DMS 273 (cell line): ENCODE measurements at regions not wholly inside any gene's neighbourhood (a gene's known extent, or its start where the extent isn't known, plus 50 kb on each side); places are given as distances from the start of the nearest gene placed in this dataset.
"Not testable (repeated sequence)": the region's sequence is repeated elsewhere in the genome, so short reads cannot be mapped to it uniquely, and the experiment has no call there.

ENCODE experiments used
- DNase-seq: peaks from one replicate; lab custom pipeline; 2025; ENCODE audit not compliant: unreplicated experiment; lab: John Stamatoyannopoulos, UW

DNA sequence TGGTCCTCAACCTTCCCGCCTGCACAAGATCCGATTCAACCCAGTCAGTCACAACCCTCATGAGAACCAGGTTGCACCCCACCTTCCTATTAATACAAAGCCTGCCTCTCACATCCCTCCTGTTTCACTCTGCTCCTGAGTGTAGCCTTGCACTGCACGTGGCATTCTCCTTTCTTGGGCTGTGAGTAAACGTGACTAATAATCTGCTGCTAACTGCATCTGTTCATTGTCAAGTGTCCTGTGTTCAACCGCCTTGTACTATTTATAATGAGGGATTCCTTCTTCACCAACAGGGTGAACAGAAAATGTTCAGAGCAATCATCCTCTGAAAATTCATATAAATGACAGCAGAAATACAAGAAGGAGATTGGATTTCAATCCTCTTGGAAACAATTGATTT lies 1608.2 kb downstream of the SLITRK5 start:
- DNase-seq = no peak

DNA sequence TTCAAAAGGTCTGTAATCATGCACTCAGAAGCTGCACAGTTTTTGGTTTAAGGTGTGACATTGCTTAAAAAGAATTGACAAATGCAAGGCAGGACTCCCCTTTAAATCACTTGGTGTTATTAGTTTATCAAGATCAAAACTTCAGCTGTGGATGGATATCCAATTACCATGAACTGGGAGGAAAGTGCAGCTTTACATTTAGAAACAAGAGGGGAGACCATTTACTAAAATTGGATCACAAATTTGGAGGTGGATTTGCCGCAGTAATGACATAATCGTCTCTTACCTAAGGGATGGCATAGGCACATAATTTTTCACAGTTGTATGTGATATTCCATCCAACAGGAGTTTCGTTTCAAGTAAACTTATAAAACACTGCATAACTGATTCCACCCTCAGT lies 1610.2 kb downstream of the SLITRK5 start:
- DNase-seq = no peak

DNA sequence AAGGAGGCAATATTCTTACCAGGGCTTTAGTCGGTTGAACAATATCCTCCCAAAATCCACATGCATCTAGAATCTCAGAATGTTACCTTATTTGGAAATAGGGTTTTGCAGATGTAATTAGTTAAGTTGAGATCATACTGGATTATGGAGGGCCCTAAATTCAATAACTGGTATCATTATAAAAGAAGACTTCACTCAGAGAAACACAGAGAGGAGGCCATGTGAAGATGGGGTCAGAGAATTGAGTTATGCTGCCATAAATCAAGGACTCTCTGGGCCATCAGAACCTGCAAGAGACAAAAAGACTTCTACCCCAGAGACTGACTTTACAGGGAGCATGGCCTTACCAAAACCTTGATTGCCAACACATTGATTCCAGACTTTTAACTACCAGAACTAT lies 1611.1 kb downstream of the SLITRK5 start:
- no peak for DNase-seq

DNA sequence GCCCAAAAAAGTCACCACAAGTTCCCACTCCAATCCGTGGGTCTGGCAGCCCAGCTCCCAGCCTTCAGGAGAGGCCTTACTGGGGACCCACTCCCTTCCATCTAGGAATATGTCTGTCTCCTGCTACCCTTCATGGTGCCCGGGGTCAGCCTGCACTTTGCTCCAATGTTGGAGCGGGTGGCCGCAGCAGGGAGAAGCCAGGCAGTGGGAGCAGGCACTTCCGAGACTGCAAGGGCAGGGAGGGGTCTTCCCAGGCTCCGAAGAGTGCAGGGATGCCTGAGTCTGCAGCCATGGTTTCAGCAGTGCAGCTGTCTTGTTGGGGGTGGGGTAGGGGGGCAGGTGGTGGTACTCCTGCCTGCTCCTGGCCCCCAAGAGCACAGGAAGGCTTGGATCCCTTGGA lies 1616.2 kb downstream of the SLITRK5 start:
- no peak for DNase-seq

DNA sequence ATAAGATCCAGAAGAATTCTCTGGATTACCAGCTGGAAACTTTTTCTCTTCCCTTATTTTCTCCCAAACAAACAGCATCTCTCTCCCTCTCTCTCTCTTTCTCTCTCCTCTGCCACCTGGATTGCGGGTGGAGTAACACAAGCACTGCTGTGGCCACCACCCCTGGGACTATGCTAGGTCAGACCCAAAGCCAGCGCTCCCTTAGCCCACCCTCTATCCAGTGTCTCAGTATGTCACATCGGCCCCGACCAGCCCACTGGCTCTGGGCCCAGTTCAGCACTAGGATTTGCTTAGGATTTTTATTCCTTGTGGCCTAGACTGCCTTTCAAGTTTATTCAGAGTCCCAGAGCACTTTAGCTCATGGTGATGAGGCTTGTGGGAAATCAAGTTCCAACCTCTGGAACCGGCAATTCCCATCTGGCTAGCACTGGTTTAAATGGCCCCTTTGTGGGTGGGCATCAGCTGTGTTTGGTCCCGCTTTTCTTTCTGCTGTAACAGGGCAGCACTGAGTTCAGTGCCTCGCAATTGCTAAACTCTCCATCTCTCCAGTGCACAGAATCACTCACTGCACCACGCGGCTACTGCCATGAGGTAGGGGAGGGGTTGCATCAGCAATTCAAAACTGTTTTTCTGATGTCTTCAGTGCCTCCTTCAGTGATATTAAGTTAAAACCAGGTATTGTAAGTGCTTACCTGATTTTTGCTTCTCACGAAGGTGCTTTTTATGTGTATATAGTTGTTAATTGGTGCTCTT lies 1623.1 kb downstream of the SLITRK5 start:
- no peak for DNase-seq

DNA sequence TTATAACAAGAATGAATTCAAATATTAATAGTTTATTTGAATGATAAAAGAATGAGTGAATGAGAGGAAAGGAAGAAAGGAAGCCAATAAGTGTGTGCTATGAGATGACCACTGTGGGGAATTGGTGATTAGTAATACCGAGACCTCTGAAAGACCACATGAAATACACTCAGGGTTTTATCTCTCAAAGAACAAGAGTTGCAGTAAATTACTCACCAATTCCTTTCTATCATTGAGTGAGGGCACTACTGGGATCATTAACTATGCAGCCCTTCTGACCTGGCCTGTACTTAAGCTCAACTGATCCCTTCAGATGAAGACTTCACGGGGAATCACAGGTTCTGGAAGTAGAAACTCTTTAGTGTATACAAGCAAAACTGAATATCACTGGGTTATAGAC lies 1636.1 kb downstream of the SLITRK5 start:
- no peak for DNase-seq

DNA sequence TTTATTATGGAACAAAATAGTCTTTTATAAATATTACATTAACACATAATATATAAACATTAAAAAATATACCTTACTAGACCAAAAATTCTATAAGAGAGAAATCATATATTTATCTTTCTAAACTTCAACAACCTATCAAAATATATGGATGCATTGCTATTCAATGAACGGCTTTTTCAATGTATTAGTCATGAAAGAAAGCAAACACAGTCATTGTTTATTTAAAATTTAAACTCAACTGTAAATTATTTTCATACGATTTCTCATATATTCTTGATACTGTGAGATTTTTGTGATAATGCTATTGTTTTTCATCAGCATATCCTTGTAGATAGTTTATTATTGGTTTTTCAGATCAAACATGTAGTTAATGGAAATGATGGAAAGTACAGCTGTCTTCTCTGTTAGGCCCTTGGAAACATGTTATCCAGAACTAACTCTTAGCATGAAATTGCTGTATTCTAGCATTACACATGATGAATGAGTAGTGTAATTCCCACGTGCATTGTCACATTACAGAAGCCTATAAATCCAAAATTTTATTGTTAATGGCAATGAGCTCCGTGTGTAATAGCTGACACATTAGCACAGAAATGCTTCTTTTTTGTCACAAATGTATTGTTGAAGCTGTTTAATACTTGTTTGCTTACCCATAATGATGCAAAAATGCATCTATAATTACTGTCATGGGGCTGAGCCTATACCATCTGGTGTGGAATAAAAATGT lies 1639.9 kb downstream of the SLITRK5 start:
- DNase-seq = no peak

DNA sequence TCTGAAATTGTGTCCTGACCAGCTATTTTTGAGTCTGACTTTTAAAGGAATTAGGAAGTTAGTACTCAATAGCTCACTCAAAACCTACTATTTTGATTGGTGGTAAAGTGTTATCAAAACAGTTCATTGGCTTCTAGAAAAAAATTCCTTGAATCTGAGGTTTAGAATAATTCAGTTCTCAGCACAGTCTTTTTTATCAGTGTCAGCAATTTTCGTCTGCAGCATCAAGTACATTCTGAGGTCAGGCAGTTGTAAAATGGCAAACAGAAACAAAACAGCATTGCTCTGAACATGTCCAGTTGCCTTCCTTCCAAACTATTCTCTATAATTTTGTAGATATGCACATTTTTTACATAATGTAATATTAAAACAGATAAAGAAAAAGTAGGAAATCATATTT lies 1644.1 kb downstream of the SLITRK5 start:
- no peak for DNase-seq

DNA sequence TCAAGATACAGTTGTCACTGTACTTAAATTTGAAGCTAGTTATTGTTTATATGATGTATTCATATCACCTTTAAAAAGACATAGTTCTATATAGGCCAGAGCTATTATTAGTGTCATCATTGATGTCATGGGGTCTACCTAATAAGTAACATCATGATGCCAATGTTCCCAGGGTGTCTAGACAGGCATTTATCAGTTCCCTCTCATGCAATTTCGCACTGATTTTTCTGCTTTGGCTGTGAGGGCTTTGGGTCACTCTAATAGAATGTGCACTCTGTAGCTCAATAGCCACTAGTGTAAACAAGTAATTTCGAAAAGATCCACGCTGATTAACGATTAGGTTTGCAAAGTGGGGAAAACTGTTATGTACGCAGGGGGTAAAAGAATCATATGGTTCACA lies 1651.3 kb downstream of the SLITRK5 start:
- DNase-seq = no peak

DNA sequence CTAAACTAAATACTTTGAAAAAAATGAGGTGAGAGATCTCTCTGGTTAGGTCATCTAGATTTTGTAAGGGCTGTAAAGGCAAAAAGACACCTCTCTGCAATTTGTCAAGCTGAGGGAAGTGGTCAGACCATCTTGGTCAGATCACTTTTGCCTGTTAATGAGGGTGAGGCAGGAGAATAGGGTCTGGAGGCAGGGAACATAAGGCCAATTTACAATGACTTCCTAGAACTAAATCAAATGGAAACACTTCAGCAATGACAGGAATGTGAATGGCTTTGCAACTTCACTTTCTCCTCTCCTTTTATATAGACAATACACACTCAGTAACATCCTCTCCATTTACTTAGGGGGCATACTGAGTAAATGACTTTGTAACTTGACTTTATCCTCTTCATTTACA lies 1653.4 kb downstream of the SLITRK5 start:
- DNase-seq = no peak

DNA sequence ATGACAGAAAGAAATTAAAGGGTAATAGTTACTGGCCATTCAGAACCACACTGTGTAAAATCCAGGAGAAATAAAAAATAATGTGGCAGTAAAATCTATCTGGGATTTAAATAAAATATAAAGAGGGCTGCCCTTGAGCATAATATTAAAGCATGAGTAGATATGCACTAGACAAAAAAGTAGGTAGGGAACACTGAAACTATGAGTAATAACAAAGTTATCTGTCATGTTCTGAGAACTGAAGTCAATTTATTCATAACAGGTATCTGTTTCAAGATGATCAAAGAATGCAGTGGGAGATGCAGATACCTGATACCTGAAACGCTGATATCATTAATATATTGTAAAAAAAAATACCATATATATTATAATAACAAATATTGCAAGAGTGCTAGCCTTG lies 1672.0 kb downstream of the SLITRK5 start:
- DNase-seq = no peak

DNA sequence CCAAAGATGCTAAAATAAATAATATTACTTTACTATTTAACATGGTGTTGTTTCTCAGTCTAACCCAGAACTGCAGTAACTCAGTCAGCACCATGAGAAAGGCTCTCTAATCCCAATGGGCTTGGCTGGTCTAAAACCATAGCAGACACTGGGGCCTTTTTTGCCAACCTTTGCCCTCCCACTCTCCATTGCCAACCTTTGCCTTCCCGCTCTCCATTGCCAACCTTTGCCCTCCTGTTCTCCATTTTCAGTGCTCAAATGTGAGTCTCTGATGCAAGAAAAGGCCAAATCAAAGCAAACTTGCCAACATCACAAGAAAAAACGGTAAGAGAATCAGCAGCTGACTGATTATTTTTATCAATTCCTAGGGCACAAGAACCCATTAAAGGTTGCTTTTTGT lies 1681.2 kb downstream of the SLITRK5 start:
- no peak for DNase-seq

DNA sequence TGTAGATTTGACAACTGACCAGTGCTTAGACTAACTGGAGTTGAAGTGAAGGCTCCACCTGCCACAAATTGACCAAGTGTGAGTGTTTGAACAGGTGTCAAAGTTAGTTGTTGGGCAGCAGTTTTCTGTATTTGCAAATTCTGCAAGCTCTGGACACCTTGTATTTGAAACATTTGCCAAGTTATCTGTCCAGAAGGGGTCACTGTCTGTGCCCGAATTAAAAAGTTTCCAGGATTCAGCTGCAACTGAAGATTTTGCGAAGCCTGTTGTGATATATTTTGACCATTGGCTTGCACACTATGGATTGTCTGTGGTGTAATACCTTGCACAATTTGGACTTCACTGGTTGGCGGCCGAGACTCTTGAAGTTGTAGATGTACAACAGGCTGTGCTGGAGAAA lies 1690.7 kb downstream of the SLITRK5 start:
- DNase-seq = no peak

DNA sequence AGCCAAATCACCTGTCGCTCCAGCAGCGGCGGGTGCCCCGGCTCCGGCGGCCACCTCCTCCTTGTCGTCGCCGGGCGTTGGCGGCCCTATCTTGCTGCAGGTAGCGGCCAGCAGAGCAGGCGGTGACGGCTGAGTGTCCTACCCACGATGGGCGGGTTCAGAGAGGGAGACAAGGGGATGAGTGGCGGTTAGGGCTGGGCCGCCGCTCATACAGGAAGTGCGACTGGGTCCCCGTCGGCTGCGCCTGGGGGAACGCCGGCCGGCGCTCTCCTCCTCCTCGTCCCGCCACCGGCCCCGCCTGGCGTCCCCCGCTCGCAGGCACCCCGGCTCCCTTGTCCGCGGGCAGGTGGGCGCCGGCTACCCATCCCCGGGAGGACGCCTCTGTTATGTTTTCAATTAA lies 1692.0 kb downstream of the SLITRK5 start:
- no peak for DNase-seq

DNA sequence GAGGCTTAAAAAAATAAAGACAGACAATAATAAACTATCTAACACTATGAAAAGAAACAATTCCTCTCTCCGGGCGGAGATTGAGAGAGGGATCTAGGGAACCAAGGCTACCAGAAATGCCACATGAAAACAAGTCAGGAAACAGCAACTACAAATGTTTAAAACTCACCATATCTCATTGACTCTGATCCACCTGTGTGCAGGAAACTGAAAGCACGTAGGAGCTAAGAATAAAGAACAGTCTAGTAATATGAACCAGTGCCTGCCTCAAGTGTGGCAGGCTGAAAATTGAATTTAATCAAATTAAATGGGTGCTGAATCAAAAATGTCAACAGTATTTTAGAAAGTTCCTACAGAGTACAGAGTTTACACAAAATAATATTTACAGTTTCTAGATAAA lies 1701.0 kb downstream of the SLITRK5 start:
- DNase-seq = no peak

DNA sequence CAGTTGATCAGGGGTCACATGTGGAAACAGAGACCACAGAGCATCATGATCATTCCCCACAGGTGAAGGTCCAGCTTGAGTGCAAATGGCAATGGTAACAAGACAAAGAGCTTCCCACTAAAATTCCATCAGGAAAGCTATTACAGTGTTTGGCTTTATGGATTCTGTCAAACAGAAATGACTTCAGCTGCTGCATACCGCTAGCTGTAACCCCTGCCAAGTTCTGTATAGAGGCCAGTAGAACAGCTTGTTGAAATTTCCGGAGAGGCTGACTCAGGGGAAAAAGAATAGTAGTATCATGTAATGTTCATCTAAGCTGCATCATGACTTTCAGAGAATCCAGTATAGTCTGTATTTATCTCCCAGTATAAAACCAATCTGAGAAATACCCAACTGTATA lies 1704.7 kb downstream of the SLITRK5 start:
- no peak for DNase-seq

DNA sequence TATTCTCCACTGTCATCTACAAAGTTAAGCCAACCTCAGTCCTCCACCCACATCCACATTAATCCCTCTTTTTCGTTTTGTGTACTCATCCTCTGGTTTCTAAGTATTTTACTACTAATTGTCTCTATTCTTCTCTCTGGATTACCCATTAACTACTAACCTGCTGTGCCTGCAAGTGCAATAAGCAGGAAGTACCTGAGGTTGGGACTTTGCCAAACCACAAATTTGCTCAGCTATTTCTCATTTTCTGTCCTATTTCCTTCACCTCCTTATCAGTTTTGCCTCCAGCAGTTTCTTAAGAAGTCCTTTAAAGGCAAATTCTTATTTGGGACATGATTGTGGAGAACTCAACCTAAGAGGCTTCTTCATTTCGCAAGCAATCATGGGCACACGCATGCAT lies 1708.9 kb downstream of the SLITRK5 start:
- no peak for DNase-seq

DNA sequence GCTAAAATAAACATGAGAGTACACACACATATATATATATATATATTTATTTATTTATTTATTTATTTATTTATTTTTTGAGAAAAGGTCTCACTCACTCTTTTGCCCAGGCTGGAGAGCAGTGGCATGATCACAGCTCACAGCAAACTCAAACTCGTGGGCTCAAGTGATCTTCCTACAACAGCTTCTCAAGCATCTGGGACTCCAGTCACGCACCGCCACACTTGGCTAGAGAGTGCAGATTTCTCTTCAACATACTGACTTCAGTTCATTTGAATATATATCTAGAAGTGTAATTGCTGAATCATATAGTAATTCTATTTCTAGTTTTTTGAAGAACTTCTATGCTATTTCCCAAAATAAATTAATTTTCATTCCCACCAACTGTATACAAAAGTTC lies 1711.8 kb downstream of the SLITRK5 start:
- no peak for DNase-seq

DNA sequence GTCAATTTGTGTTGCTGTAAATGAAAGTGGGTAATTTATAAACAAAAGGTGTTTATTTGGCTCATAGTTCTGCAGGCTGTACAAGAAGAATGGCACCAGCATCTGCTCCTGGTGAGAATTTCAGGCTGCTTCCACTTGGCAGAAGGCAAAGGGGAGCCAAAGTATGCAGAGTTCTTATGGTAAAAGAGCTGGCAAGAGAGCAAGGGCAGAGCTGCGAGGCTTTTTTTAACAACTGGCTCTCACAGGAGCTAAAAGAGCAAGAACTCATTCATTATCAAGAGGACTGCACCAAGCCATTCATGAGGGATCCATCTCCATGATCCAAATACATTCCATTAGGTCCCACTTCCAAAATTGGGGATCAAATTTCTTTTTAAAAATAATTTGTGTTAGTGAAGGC lies 1712.7 kb downstream of the SLITRK5 start:
- DNase-seq = no peak

DNA sequence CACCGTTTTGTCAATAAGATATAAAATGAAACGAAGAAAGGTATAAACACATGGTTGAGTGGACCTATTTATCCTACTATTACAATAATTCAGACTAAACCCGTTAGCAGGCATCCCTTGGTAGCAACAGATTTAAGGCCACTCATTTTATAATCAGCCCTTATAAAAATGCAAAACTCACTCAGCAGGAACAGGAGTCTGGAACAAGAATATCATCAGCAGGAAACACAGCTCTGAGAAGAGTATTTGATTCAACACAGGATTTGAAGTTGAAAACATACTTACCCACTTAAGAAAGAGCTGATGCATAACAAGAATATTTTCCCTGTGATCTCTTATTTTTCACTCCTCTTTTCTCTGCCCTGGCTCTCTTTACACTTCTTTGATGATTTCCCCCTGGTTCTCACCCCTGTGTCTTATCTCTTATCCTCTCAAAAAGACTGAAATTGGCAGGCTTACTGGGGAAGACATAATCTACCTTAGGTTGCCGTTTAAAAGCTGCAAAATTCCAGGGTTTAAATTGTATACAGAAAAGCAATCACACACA lies 1722.7 kb downstream of the SLITRK5 start:
- DNase-seq = no peak

DNA sequence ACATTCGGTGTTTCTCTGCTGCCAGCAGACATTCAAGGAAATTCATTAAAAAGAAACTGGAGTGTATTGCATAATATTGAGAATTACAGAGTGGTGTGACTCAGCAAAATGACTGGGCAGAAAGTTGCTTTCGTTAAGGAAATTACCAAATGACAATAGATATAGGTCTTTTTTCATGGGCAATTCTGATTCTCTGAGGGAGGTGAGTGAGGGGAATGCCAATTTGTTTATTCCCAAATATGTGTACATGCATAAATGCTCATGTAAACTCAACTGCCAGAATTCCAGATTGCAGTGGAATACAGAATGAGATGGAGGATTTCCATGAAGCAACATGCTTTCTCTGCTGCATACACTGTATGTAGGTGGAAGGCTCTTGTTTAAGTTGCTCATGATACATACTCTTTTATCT lies 1730.1 kb downstream of the SLITRK5 start:
- DNase-seq = no peak

DNA sequence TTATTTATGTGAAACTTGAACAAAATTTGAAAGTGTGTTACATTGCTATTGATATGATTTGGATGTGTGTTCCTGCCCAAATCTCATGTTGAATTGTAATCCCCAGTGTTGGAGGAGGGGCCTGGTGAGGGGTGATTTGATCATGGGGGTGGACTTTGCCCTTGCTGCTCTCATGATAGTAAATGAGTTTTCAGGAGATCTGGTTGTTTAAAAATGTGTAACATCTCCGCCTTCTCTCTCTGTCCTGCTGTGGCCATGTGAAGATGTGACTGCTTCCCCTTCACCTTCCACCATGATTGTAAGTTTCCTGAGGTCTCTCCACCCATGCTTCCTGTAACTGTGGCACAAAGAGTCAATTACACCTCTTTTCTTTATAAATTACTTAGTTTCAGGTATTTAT lies 1731.0 kb downstream of the SLITRK5 start:
- DNase-seq = no peak

DNA sequence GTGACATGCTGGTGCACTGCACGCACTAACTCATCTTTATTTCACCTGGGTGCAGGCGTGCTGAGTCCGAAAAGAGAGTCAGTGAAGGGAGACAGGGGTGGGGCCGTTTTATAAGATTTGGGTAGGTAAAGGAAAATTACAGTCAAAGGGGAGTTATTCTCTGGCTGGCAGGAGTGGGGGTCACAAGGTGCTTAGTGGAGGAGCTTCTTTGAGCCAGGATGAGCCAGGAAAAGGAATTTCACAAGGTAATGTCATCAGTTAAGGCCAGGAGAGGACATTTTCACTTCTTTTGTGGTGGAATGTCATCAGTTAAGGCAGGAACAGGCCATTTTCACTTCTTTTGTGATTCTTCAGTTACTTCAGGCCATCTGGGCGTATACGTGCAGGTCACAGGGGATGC lies 1734.9 kb downstream of the SLITRK5 start:
- DNase-seq = not testable (repeated sequence)
